CD4-positive, alpha-beta memory T cell (primary cell): ENCODE measurements at regions not wholly inside any gene's neighbourhood (a gene's known extent, or its start where the extent isn't known, plus 50 kb on each side); places are given as distances from the start of the nearest gene placed in this dataset.
"Not testable (repeated sequence)": the region's sequence is repeated elsewhere in the genome, so short reads cannot be mapped to it uniquely, and the experiment has no call there.

Experiments used
- CTCF ChIA-PET: fragments of 350-600 bp; sonication (Branson Sonifier 250); formaldehyde crosslinking; loops from one replicate; lab custom pipeline; 2021; ENCODE audit warnings: inconsistent platforms; ENCODE audit not compliant: partially characterized antibody; lab: Charles Lee
- POLR2A ChIA-PET: fragments of 350-600 bp; sonication (Branson Sonifier 250); formaldehyde crosslinking; loops from one replicate; lab custom pipeline; 2021; ENCODE audit not compliant: partially characterized antibody; lab: Charles Lee
- DNase-seq, 5 donors: peaks; one replicate each; pipeline versions ENCODE4 v3.0.0 to v3.0.0-alpha.2; 2020 to 2022; ENCODE audit warnings: mixed read lengths in 1 of 5
- H3K27ac ChIP-seq: one replicate; pipeline ENCODE4 v1.7.0; 2013; ENCODE audit warnings: low read depth, low read length
- H3K27me3 ChIP-seq: 2 replicates; pipeline ENCODE4 v1.7.0; 2013; ENCODE audit warnings: mild to moderate bottlenecking, low read length, moderate library complexity; ENCODE audit not compliant: insufficient read depth
- H3K36me3 ChIP-seq: 2 replicates; pipeline ENCODE4 v1.7.0; 2013; ENCODE audit warnings: mild to moderate bottlenecking, low read length, moderate library complexity; ENCODE audit not compliant: insufficient read depth
- H3K4me1 ChIP-seq: 2 replicates; pipeline ENCODE4 v1.7.0; 2013; ENCODE audit warnings: mild to moderate bottlenecking, low read length, moderate library complexity; ENCODE audit not compliant: insufficient read depth
- H3K4me3 ChIP-seq, 2 donors: one replicate each; pipeline ENCODE4 v1.7.0; 2013; ENCODE audit warnings: low read length in 2 of 2, mild to moderate bottlenecking in 1 of 2
- H3K9me3 ChIP-seq, 2 donors: one replicate each; pipeline ENCODE4 v1.7.0; 2013; ENCODE audit warnings: low read length in 2 of 2, control low read depth in 1 of 2; ENCODE audit not compliant: control insufficient read depth in 1 of 2
- H3K27ac Mint-ChIP-seq, 7 donors: one replicate each; pipeline ENCODE4 v1.8.0; 2020 to 2021; ENCODE audit warnings: mixed read lengths in 7 of 7, mild to moderate bottlenecking in 6 of 7, inconsistent platforms in 3 of 7, moderate library complexity in 3 of 7
- H3K27me3 Mint-ChIP-seq, 2 donors: one replicate each; pipeline ENCODE4 v1.8.0; 2020 to 2021; ENCODE audit warnings: mixed read lengths in 2 of 2
- H3K36me3 Mint-ChIP-seq, 2 donors: one replicate each; pipeline ENCODE4 v1.8.0; 2020 to 2021; ENCODE audit warnings: mixed read lengths in 2 of 2, inconsistent platforms in 1 of 2, mild to moderate bottlenecking in 1 of 2
- H3K4me1 Mint-ChIP-seq, 4 donors: one replicate each; pipeline ENCODE4 v1.8.0; 2020 to 2021; ENCODE audit warnings: mixed read lengths in 4 of 4, mild to moderate bottlenecking in 1 of 4
- H3K4me3 Mint-ChIP-seq, 8 donors: one replicate each; pipeline ENCODE4 v1.8.0; 2020 to 2021; ENCODE audit warnings: mixed read lengths in 8 of 8, mild to moderate bottlenecking in 7 of 8, moderate library complexity in 6 of 8, inconsistent platforms in 3 of 8
- H3K9me3 Mint-ChIP-seq, 8 donors: one replicate each; pipeline ENCODE4 v1.8.0; 2020 to 2021; ENCODE audit warnings: mixed read lengths in 8 of 8, mild to moderate bottlenecking in 5 of 8, inconsistent platforms in 3 of 8, moderate library complexity in 1 of 8
- intact Hi-C: fragments of 100-400 bp; cut with micrococcal nuclease; formaldehyde crosslinking; loops from one replicate; pipeline ENCODE4 v1.15.1; 2023

- no peak for DNase-seq
- POLR2A ChIA-PET: no interaction called here
- no peaks in the 10 kb centered on the region for H3K27me3 Mint-ChIP-seq
- Histone ChIP-seq H3K4me1 (no peaks in the 10 kb centered on the region), H3K27me3 (no peaks in the 10 kb centered on the region), H3K4me3 (no peak overlapping the region), H3K36me3 (no peaks in the 10 kb centered on the region), H3K27ac (no peak overlapping the region), H3K9me3 (no peaks in the 10 kb centered on the region)
- peaks cover 0 to 13% (median 5%) of the 10 kb centered on the region in 8 donors for H3K9me3 Mint-ChIP-seq
- H3K4me3 Mint-ChIP-seq: no peak overlapping the region
- no peaks in the 10 kb centered on the region for H3K36me3 Mint-ChIP-seq
- H3K27ac Mint-ChIP-seq: no peak overlapping the region
- no peaks in the 10 kb centered on the region for H3K4me1 Mint-ChIP-seq
- CTCF ChIA-PET: no interaction called here
- intact Hi-C loops: no loop called here
Observed at GRCh38 chr5:162657076-162657475, 589.5 kb downstream of the GABRG2 start.

- H3K4me1 ChIP-seq: no peaks in the 10 kb centered on the region
- Mint-ChIP-seq H3K36me3 (no peaks in the 10 kb centered on the region), H3K27me3 (no peaks in the 10 kb centered on the region), H3K9me3 (peaks cover 0 to 8% (median 0%) of the 10 kb centered on the region in 8 donors), H3K27ac (no peak overlapping the region), H3K4me3 (no peak overlapping the region), H3K4me1 (no peaks in the 10 kb centered on the region)
- intact Hi-C loops: no loop called here
- peaks cover 0 to 4% of the 10 kb centered on the region in 2 donors for H3K9me3 ChIP-seq
- ChIA-PET CTCF (no interaction called here), POLR2A (no interaction called here)
- H3K27me3 ChIP-seq: no peaks in the 10 kb centered on the region
- DNase-seq: no peak
- no peak overlapping the region for H3K4me3 ChIP-seq
- H3K27ac ChIP-seq: no peak overlapping the region
- no peaks in the 10 kb centered on the region for H3K36me3 ChIP-seq
Observed at GRCh38 chr5:162664846-162665245, 597.3 kb downstream of the GABRG2 start.

- Histone ChIP-seq H3K27ac (no peak overlapping the region), H3K4me3 (no peak overlapping the region), H3K36me3 (no peaks in the 10 kb centered on the region), H3K27me3 (no peaks in the 10 kb centered on the region), H3K9me3 (peaks cover 0 to 4% of the 10 kb centered on the region in 2 donors), H3K4me1 (no peaks in the 10 kb centered on the region)
- no peak overlapping the region for H3K4me3 Mint-ChIP-seq
- H3K27me3 Mint-ChIP-seq: no peaks in the 10 kb centered on the region
- H3K36me3 Mint-ChIP-seq: no peaks in the 10 kb centered on the region
- no peak overlapping the region for H3K27ac Mint-ChIP-seq
- POLR2A ChIA-PET: no interaction called here
- H3K4me1 Mint-ChIP-seq: no peaks in the 10 kb centered on the region
- H3K9me3 Mint-ChIP-seq: peaks cover 0 to 3% (median 1%) of the 10 kb centered on the region in 8 donors
- intact Hi-C loops: no loop called here
- CTCF ChIA-PET: no interaction called here
- DNase-seq: no peak
Observed at GRCh38 chr5:162668926-162669325, 601.4 kb downstream of the GABRG2 start.

GRCh38 chr5:162672061-162672460 is 604.5 kb downstream of the GABRG2 start:
- Histone ChIP-seq H3K27ac (no peak overlapping the region), H3K4me3 (no peak overlapping the region), H3K36me3 (no peaks in the 10 kb centered on the region), H3K9me3 (no peaks in the 10 kb centered on the region), H3K4me1 (no peaks in the 10 kb centered on the region), H3K27me3 (no peaks in the 10 kb centered on the region)
- Mint-ChIP-seq H3K4me1 (no peaks in the 10 kb centered on the region), H3K27me3 (no peaks in the 10 kb centered on the region), H3K36me3 (no peaks in the 10 kb centered on the region), H3K4me3 (no peak overlapping the region), H3K9me3 (peaks cover 0 to 8% (median 2%) of the 10 kb centered on the region in 8 donors), H3K27ac (no peak overlapping the region)
- no peak for DNase-seq
- intact Hi-C loops: no loop called here
- ChIA-PET POLR2A (no interaction called here), CTCF (no interaction called here)

GRCh38 chr5:162683284-162683683 is 615.7 kb downstream of the GABRG2 start:
- no peak overlapping the region for H3K27ac Mint-ChIP-seq
- Histone ChIP-seq H3K4me3 (no peak overlapping the region), H3K4me1 (no peaks in the 10 kb centered on the region), H3K9me3 (no peaks in the 10 kb centered on the region), H3K36me3 (no peaks in the 10 kb centered on the region), H3K27ac (no peak overlapping the region), H3K27me3 (no peaks in the 10 kb centered on the region)
- H3K9me3 Mint-ChIP-seq: peaks cover under 1 to 11% (median 6%) of the 10 kb centered on the region in 8 donors
- no peak overlapping the region for H3K4me3 Mint-ChIP-seq
- H3K36me3 Mint-ChIP-seq: no peaks in the 10 kb centered on the region
- DNase-seq: no peak
- intact Hi-C loops: no loop called here
- ChIA-PET POLR2A (no interaction called here), CTCF (no interaction called here)
- H3K4me1 Mint-ChIP-seq: no peaks in the 10 kb centered on the region
- no peaks in the 10 kb centered on the region for H3K27me3 Mint-ChIP-seq

- H3K9me3 ChIP-seq: no peaks in the 10 kb centered on the region
- no peaks in the 10 kb centered on the region for H3K4me1 Mint-ChIP-seq
- H3K27ac Mint-ChIP-seq: no peak overlapping the region
- intact Hi-C loops: no loop called here
- ChIA-PET CTCF (no interaction called here), POLR2A (no interaction called here)
- H3K4me1 ChIP-seq: no peaks in the 10 kb centered on the region
- H3K36me3 ChIP-seq: no peaks in the 10 kb centered on the region
- H3K27ac ChIP-seq: no peak overlapping the region
- H3K9me3 Mint-ChIP-seq: peaks cover 0 to 12% (median 8%) of the 10 kb centered on the region in 8 donors
- no peaks in the 10 kb centered on the region for H3K27me3 Mint-ChIP-seq
- DNase-seq: no peak
- no peaks in the 10 kb centered on the region for H3K36me3 Mint-ChIP-seq
- H3K4me3 ChIP-seq: no peak overlapping the region
- H3K27me3 ChIP-seq: no peaks in the 10 kb centered on the region
- H3K4me3 Mint-ChIP-seq: no peak overlapping the region
Observed at GRCh38 chr5:162684145-162684544, 616.6 kb downstream of the GABRG2 start.

- ChIA-PET POLR2A (no interaction called here), CTCF (interaction anchor here (0.6 kb wide), 1 partner anchor 662 kb away, joined by 3 read pairs; no protein-coding TSS in a partner anchor)
- Mint-ChIP-seq H3K36me3 (no peaks in the 10 kb centered on the region), H3K9me3 (peaks cover 0 to 11% (median 8%) of the 10 kb centered on the region in 8 donors), H3K27ac (no peak overlapping the region), H3K27me3 (no peaks in the 10 kb centered on the region), H3K4me1 (no peaks in the 10 kb centered on the region), H3K4me3 (no peak overlapping the region)
- Histone ChIP-seq H3K4me1 (no peaks in the 10 kb centered on the region), H3K27me3 (no peaks in the 10 kb centered on the region), H3K4me3 (no peak overlapping the region), H3K9me3 (no peaks in the 10 kb centered on the region), H3K27ac (no peak overlapping the region), H3K36me3 (no peaks in the 10 kb centered on the region)
- intact Hi-C loops: no loop called here
- DNase-seq: peak in 1 of 5 donors; percentile 33
Observed at GRCh38 chr5:162685302-162685701, 617.7 kb downstream of the GABRG2 start.

GRCh38 chr5:162696272-162696671 is 628.7 kb downstream of the GABRG2 start:
- intact Hi-C loops, DNase-seq, H3K4me3 ChIP-seq, H3K4me1 Mint-ChIP-seq, CTCF ChIA-PET, H3K36me3 ChIP-seq, H3K27ac ChIP-seq, H3K4me1 ChIP-seq, H3K9me3 ChIP-seq, POLR2A ChIA-PET, H3K27ac Mint-ChIP-seq, H3K27me3 Mint-ChIP-seq, H3K36me3 Mint-ChIP-seq, H3K27me3 ChIP-seq, H3K4me3 Mint-ChIP-seq: not testable (repeated sequence)
- H3K9me3 Mint-ChIP-seq: peaks cover 0 to 15% (median 7%) of the 10 kb centered on the region in 8 donors
